H9 (cell line): ENCODE measurements at regions not wholly inside any gene's neighbourhood (a gene's known extent, or its start where the extent isn't known, plus 50 kb on each side); places are given as distances from the start of the nearest gene placed in this dataset.

Experiments
- DNase-seq: peaks from one replicate; pipeline ENCODE4 v3.0.0-alpha.2; 2017
- H2AFZ ChIP-seq: one replicate; pipeline ENCODE4 v1.6.1; 2013; ENCODE audit warnings: mild to moderate bottlenecking, low read length, control low read depth, moderate library complexity
- H2AK5ac ChIP-seq: 2 replicates; pipeline ENCODE4 v1.6.1; 2013; ENCODE audit warnings: low read length, control low read depth, mixed read lengths; ENCODE audit not compliant: insufficient read length
- H2BK120ac ChIP-seq: one replicate; pipeline ENCODE4 v1.6.1; 2013; ENCODE audit warnings: low read depth, mild to moderate bottlenecking, low read length, control low read depth, inconsistent platforms; ENCODE audit not compliant: poor library complexity, severe bottlenecking
- H2BK12ac ChIP-seq: 2 replicates; pipeline ENCODE4 v1.6.1; 2013; ENCODE audit warnings: low read length, control low read depth, mixed read lengths, low read depth; ENCODE audit not compliant: insufficient read length
- H2BK15ac ChIP-seq: 2 replicates; pipeline ENCODE4 v1.6.1; 2013; ENCODE audit warnings: low read depth, low read length, control low read depth
- H2BK20ac ChIP-seq: one replicate; pipeline ENCODE4 v1.6.1; 2013; ENCODE audit warnings: low read depth, mild to moderate bottlenecking, low read length, control low read depth, inconsistent platforms; ENCODE audit not compliant: poor library complexity, severe bottlenecking
- H2BK5ac ChIP-seq: 2 replicates; pipeline ENCODE4 v1.6.1; 2013; ENCODE audit warnings: low read length, control low read depth, mixed read lengths; ENCODE audit not compliant: insufficient read length
- H3K14ac ChIP-seq: 2 replicates; pipeline ENCODE4 v1.6.1; 2013; ENCODE audit warnings: low read length, control low read depth; ENCODE audit not compliant: insufficient read depth
- H3K18ac ChIP-seq: 2 replicates; pipeline ENCODE4 v1.6.1; 2013; ENCODE audit warnings: low read depth, mild to moderate bottlenecking, mixed read lengths, low read length, control low read depth; ENCODE audit not compliant: insufficient read length
- H3K23ac ChIP-seq: 2 replicates; pipeline ENCODE4 v1.6.1; 2013; ENCODE audit warnings: low read length, control low read depth, mixed read lengths, low read depth; ENCODE audit not compliant: insufficient read length
- H3K23me2 ChIP-seq: 2 replicates; pipeline ENCODE4 v1.6.1; 2013; ENCODE audit warnings: low read depth, mild to moderate bottlenecking, mixed read lengths, low read length, control low read depth; ENCODE audit not compliant: insufficient read length, poor library complexity, severe bottlenecking
- H3K27ac ChIP-seq: 2 replicates; pipeline ENCODE4 v1.5.1; 2013; ENCODE audit warnings: low read length, control low read depth, mixed read lengths, low read depth; ENCODE audit not compliant: insufficient read length
- H3K27me3 ChIP-seq: 2 replicates; pipeline ENCODE4 v1.6.1; 2013; ENCODE audit warnings: low read length, control low read depth, inconsistent platforms; ENCODE audit not compliant: insufficient read depth
- H3K4ac ChIP-seq: 2 replicates; pipeline ENCODE4 v1.6.1; 2013; ENCODE audit warnings: low read depth, mild to moderate bottlenecking, control low read depth, inconsistent platforms, low read length, moderate library complexity
- H3K4me1 ChIP-seq: 2 replicates; pipeline ENCODE4 v1.6.1; 2013; ENCODE audit warnings: low read length, control low read depth, inconsistent platforms; ENCODE audit not compliant: insufficient read depth
- H3K4me2 ChIP-seq: 2 replicates; pipeline ENCODE4 v1.6.1; 2013; ENCODE audit warnings: low read length, control low read depth, mixed read lengths; ENCODE audit not compliant: insufficient read length, insufficient read depth
- H3K56ac ChIP-seq: 2 replicates; pipeline ENCODE4 v1.6.1; 2013; ENCODE audit warnings: low read depth, mild to moderate bottlenecking, mixed read lengths, low read length, control low read depth; ENCODE audit not compliant: insufficient read length
- H3K79me1 ChIP-seq: 2 replicates; pipeline ENCODE4 v1.6.1; 2013; ENCODE audit warnings: low read depth, mild to moderate bottlenecking, moderate library complexity, low read length, control low read depth, inconsistent platforms; ENCODE audit not compliant: insufficient read depth, poor library complexity, severe bottlenecking
- H3K79me2 ChIP-seq: 2 replicates; pipeline ENCODE4 v1.6.1; 2013; ENCODE audit warnings: low read length, control low read depth, inconsistent platforms; ENCODE audit not compliant: insufficient read depth
- H3K9ac ChIP-seq: 2 replicates; pipeline ENCODE4 v1.6.1; 2013; ENCODE audit warnings: low read length, control low read depth, mixed read lengths; ENCODE audit not compliant: insufficient read length; ENCODE audit errors: extremely low read depth
- H3K9me3 ChIP-seq: one replicate; pipeline ENCODE4 v1.6.1; 2013; ENCODE audit warnings: low read depth, low read length, inconsistent platforms; ENCODE audit not compliant: control insufficient read depth
- H3T11ph ChIP-seq: one replicate; pipeline ENCODE4 v1.6.1; 2013; ENCODE audit warnings: mild to moderate bottlenecking, low read length, control low read depth, inconsistent platforms
- H4K20me1 ChIP-seq: one replicate; pipeline ENCODE4 v1.6.1; 2013; ENCODE audit not compliant: control insufficient read depth, insufficient read length, insufficient read depth
- H4K5ac ChIP-seq: 2 replicates; pipeline ENCODE4 v1.6.1; 2013; ENCODE audit warnings: low read depth, mild to moderate bottlenecking, mixed read lengths, low read length, control low read depth; ENCODE audit not compliant: insufficient read length
- H4K8ac ChIP-seq: replicated peaks from 2 replicates; pipeline ENCODE4 v1.6.1; 2013; ENCODE audit warnings: low read length, control low read depth, mixed read lengths, low read depth; ENCODE audit not compliant: insufficient read length
- H4K91ac ChIP-seq: 2 replicates; pipeline ENCODE4 v1.6.1; 2013; ENCODE audit warnings: low read depth, mild to moderate bottlenecking, moderate library complexity, mixed read lengths, low read length, control low read depth; ENCODE audit not compliant: insufficient read length
- H3K27ac Mint-ChIP-seq, 3 experiments: 2 replicates in 2 of 3; 3 replicates in 1 of 3; pipeline ENCODE4 v1.8.0; 2020 to 2021; ENCODE audit warnings: mixed read lengths in 3 of 3, mild to moderate bottlenecking in 1 of 3, moderate library complexity in 1 of 3
- H3K27me3 Mint-ChIP-seq: 2 replicates; pipeline ENCODE4 v1.8.0; 2021; ENCODE audit warnings: low read depth, mild to moderate bottlenecking, moderate library complexity, mixed read lengths
- H3K36me3 Mint-ChIP-seq, 3 experiments: 2 replicates in 2 of 3; 3 replicates in 1 of 3; pipeline ENCODE4 v1.8.0; 2020 to 2021; ENCODE audit warnings: low read depth in 3 of 3, mixed read lengths in 3 of 3; ENCODE audit not compliant: insufficient read depth in 1 of 3
- H3K4me1 Mint-ChIP-seq, 2 experiments: 2 replicates each; pipeline ENCODE4 v1.8.0; 2020; ENCODE audit warnings: mixed read lengths in 2 of 2
- H3K4me3 Mint-ChIP-seq, 2 experiments: 2 replicates in 1 of 2; 3 replicates in 1 of 2; pipeline ENCODE4 v1.8.0; 2020 to 2021; ENCODE audit warnings: mild to moderate bottlenecking in 2 of 2, mixed read lengths in 2 of 2, moderate library complexity in 1 of 2
- H3K9me3 Mint-ChIP-seq, 2 experiments: 2 replicates in 1 of 2; 3 replicates in 1 of 2; pipeline ENCODE4 v1.8.0; 2020; ENCODE audit warnings: mild to moderate bottlenecking in 2 of 2, mixed read lengths in 2 of 2, moderate library complexity in 1 of 2
- CTCF ChIP-seq: fragments of 200-600 bp; sonication (generic); conservative IDR thresholded peaks from 3 replicates; pipeline ENCODE4 v1.8.0; 2021; ENCODE audit warnings: antibody characterized with exemption, mild to moderate bottlenecking
- WGBS: extraction: QIAGEN DNeasy Blood & Tissue Kit; methylation state at CpG from one replicate; pipeline ENCODE4 v1.1.7; 2013; ENCODE audit warnings: missing lambda C conversion rate, low lambda C conversion rate, mixed read lengths; ENCODE audit not compliant: insufficient read length; ENCODE audit errors: extremely low coverage; 5-methylcytosine and 5-hydroxymethylcytosine counted together

DNA sequence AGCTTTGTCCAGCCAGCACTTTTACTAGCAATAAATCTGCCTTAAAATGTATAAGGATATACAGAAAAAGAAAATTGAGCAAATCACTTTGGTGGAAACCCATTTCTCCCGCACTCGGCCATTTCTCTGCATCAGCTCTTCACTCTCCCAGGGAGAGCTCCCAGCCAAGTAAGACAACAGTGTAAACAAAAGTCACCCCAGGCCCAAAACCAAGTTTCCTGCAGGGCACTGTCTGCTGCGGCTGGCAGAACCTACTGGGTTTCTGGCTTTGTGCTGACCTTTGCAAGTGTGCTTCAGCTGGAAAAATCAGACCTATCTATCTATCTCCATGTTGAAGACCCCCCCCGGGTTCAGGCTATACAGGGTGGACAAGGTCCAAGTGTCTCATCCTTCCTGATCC lies 476.7 kb upstream of the CAMK1G start:
- no peak overlapping the region for H4K5ac ChIP-seq
- H3K27ac ChIP-seq, result no peak overlapping the region
- no peak overlapping the region for H2BK12ac ChIP-seq
- no peak overlapping the region for H3K9ac ChIP-seq
- H3K4ac ChIP-seq, result no peak overlapping the region
- no peak overlapping the region for H2AK5ac ChIP-seq
- no peak overlapping the region for H3K23ac ChIP-seq
- Mint-ChIP-seq H3K27ac (no peak overlapping the region), H3K9me3 (peaks cover 9 to 11% of the 10 kb centered on the region in 2 experiments; a peak in 4 of 5 replicates), H3K36me3 (peaks cover 4 to 9% (median 5%) of the 10 kb centered on the region in 3 experiments; a peak in 6 of 7 replicates), H3K4me1 (peaks cover 24 to 26% of the 10 kb centered on the region in 2 experiments), H3K27me3 (peaks cover 2% of the 10 kb centered on the region; the same call in 1 of the 2 replicates), H3K4me3 (no peak overlapping the region)
- no peaks in the 10 kb centered on the region for H3K79me1 ChIP-seq
- no peak overlapping the region for H2BK5ac ChIP-seq
- H3K23me2 ChIP-seq, result no peaks in the 10 kb centered on the region
- H2AFZ ChIP-seq, result no peak overlapping the region
- no peaks in the 10 kb centered on the region for H3K27me3 ChIP-seq
- H3K4me2 ChIP-seq, result no peak overlapping the region
- H2BK120ac ChIP-seq, result no peak overlapping the region
- H3K9me3 ChIP-seq, result no peaks in the 10 kb centered on the region
- DNase-seq, result no peak
- no CpG with 5 or more reads among the region's 4 CpGs for WGBS
- H3K18ac ChIP-seq, result no peak overlapping the region
- no peak overlapping the region for H3T11ph ChIP-seq
- H4K20me1 ChIP-seq, result no peaks in the 10 kb centered on the region
- H4K91ac ChIP-seq, result no peak overlapping the region
- H2BK15ac ChIP-seq, result no peak overlapping the region
- H3K14ac ChIP-seq, result no peak overlapping the region
- peaks cover 4% of the 10 kb centered on the region; the same call in 1 of the 2 replicates for H3K4me1 ChIP-seq
- no peak overlapping the region for H4K8ac ChIP-seq
- TF ChIP-seq CTCF, result no peak
- no peaks in the 10 kb centered on the region for H3K79me2 ChIP-seq
- H3K56ac ChIP-seq, result no peak overlapping the region
- no peak overlapping the region for H2BK20ac ChIP-seq
